Myocyte (in vitro differentiated cells): ENCODE measurements at regions not wholly inside any gene's neighbourhood (a gene's known extent, or its start where the extent isn't known, plus 50 kb on each side); places are given as distances from the start of the nearest gene placed in this dataset.
"Not testable (repeated sequence)": the region's sequence is repeated elsewhere in the genome, so short reads cannot be mapped to it uniquely, and the experiment has no call there.

Experiments used
- DNase-seq: peaks from one replicate; pipeline ENCODE4 v3.0.0-alpha.2; 2012; ENCODE audit warnings: low read depth

- no peak for DNase-seq
These were observed 621.0 kb downstream of the PKHD1 start for GRCh38 chr6:51466427-51466826.

- no peak for DNase-seq
These were observed 620.0 kb downstream of the PKHD1 start for GRCh38 chr6:51467231-51467952.

- DNase-seq: no peak
These were observed 618.7 kb downstream of the PKHD1 start for GRCh38 chr6:51468704-51469103.

GRCh38 chr6:51472745-51473487 is 614.5 kb downstream of the PKHD1 start:
- no peak for DNase-seq

- DNase-seq: no peak
These were observed 613.1 kb downstream of the PKHD1 start for GRCh38 chr6:51474022-51474975.

GRCh38 chr6:51477711-51478311 is 609.6 kb downstream of the PKHD1 start:
- DNase-seq: no peak

- DNase-seq: no peak
These were observed 608.1 kb downstream of the PKHD1 start for GRCh38 chr6:51479296-51479695.

- DNase-seq: no peak
These were observed 607.4 kb downstream of the PKHD1 start for GRCh38 chr6:51480040-51480439.

GRCh38 chr6:51485869-51486268 is 601.5 kb downstream of the PKHD1 start:
- DNase-seq: not testable (repeated sequence)

- DNase-seq: no peak
These were observed 599.5 kb downstream of the PKHD1 start for GRCh38 chr6:51487937-51488336.

GRCh38 chr6:51489133-51489532 is 598.3 kb downstream of the PKHD1 start:
- no peak for DNase-seq

GRCh38 chr6:51490101-51490500 is 597.3 kb downstream of the PKHD1 start:
- DNase-seq: no peak

GRCh38 chr6:51494342-51494741 is 593.1 kb downstream of the PKHD1 start:
- no peak for DNase-seq

- DNase-seq: no peak
These were observed 592.3 kb downstream of the PKHD1 start for GRCh38 chr6:51495096-51495495.

GRCh38 chr6:51495610-51496396 is 591.6 kb downstream of the PKHD1 start:
- no peak for DNase-seq

- no peak for DNase-seq
These were observed 584.4 kb downstream of the PKHD1 start for GRCh38 chr6:51502996-51503395.

GRCh38 chr6:51505434-51505833 is 582.0 kb downstream of the PKHD1 start:
- no peak for DNase-seq

GRCh38 chr6:51509597-51509996 is 577.8 kb downstream of the PKHD1 start:
- no peak for DNase-seq

GRCh38 chr6:51511081-51511480 is 576.3 kb downstream of the PKHD1 start:
- DNase-seq: no peak
